ENCODE measurements at regions not wholly inside any gene's neighbourhood (a gene's known extent, or its start where the extent isn't known, plus 50 kb on each side); places are given as distances from the start of the nearest gene placed in this dataset.

- no peak for TF ChIP-seq CTCF (IDR thresholded peaks at IDR 0.05)
- TF ChIP-seq ZFX (IDR thresholded peaks at IDR 0.05; ENCODE audit: borderline replicate concordance): no peak
Measured at GRCh38 chr13:44024846-44025195, 145.1 kb downstream of the LACC1 start.

Measured in 22Rv1 (cell line).